NB4 (cell line): ENCODE measurements at regions not wholly inside any gene's neighbourhood (a gene's known extent, or its start where the extent isn't known, plus 50 kb on each side); places are given as distances from the start of the nearest gene placed in this dataset.

Source experiments
- POLR2A ChIP-seq: IDR thresholded peaks from 2 replicates; pipeline ENCODE4 v1.6.1; 2011; ENCODE audit warnings: mild to moderate bottlenecking; ENCODE audit not compliant: insufficient read length; ENCODE audit errors: extremely low read depth
- TF ChIP-seq, protein P1 (sequence below): IDR thresholded peaks from one replicate; pipeline ENCODE4 v1.5.1; 2012; ENCODE audit warnings: low read depth, low read length
- TF ChIP-seq, protein P2 (sequence below): IDR thresholded peaks from 2 replicates; pipeline ENCODE4 v1.6.1; 2011; ENCODE audit warnings: low read depth, low read length

DNA sequence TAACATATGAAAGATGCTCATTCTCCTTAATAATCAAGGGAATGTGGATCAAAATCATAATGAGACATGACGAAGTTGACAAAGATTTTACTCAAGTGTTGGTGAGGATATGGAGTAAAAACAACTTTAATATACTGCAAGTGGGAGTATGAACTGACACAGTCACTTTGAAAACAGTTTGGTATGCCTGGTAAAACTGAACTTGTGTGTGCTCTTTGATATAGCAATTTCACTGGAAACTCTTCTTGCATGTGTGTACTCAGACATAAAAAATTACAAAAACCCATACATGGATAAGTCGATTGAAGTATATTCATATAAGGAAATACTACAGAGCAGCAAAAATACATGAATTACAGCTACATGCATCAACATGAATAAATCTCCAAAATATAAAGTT, 182.5 kb downstream of the NFKBIZ start:
- TF ChIP-seq, protein P1, sequence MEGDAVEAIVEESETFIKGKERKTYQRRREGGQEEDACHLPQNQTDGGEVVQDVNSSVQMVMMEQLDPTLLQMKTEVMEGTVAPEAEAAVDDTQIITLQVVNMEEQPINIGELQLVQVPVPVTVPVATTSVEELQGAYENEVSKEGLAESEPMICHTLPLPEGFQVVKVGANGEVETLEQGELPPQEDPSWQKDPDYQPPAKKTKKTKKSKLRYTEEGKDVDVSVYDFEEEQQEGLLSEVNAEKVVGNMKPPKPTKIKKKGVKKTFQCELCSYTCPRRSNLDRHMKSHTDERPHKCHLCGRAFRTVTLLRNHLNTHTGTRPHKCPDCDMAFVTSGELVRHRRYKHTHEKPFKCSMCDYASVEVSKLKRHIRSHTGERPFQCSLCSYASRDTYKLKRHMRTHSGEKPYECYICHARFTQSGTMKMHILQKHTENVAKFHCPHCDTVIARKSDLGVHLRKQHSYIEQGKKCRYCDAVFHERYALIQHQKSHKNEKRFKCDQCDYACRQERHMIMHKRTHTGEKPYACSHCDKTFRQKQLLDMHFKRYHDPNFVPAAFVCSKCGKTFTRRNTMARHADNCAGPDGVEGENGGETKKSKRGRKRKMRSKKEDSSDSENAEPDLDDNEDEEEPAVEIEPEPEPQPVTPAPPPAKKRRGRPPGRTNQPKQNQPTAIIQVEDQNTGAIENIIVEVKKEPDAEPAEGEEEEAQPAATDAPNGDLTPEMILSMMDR, result no peak
- no peak for TF ChIP-seq POLR2A
- TF ChIP-seq, protein P2, sequence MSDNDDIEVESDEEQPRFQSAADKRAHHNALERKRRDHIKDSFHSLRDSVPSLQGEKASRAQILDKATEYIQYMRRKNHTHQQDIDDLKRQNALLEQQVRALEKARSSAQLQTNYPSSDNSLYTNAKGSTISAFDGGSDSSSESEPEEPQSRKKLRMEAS, result no peak
